ENCODE measurements at regions not wholly inside any gene's neighbourhood (a gene's known extent, or its start where the extent isn't known, plus 50 kb on each side); places are given as distances from the start of the nearest gene placed in this dataset.

DNA sequence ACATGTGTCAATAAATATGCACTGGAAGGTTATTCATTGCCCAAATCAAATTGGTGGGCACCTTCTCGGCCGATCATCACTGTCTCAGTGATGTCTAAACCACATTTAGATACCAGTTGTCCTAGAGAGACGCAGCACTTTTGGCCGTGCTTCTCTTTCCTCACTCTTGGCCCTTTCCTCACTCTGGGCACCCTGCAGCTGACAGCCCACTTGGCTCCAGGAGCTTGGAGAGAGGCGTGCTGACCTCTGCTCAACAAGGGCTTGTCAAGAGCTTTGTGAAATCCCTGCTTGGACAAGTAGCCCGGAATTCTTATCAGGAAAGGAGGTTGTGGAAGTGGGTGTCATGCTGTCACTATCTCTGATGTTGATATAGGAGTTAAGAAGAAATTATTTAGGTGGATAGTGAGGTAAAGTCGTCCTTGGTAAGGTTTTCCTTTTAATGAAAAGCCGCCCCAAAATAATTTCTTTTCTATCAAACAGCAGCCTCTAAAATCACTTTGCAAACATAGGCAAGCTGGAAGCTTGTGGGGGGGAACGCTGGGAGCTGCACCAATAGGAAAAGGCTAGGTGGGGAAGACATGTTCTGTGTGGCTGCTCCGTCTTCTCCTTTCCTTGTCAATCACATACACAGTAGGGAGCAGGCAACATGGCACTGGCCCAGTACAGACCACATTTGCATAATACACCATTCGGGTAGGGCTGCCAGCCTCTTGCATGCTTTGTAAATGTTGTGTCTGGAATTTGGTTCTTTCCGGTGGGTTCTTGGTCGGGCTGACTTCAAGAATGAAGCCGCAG is 126.8 kb upstream of the UBE3A start:
- no peak for FAIRE-seq
- DNase-seq (ENCODE audit: low spot score) = no peak

DNA sequence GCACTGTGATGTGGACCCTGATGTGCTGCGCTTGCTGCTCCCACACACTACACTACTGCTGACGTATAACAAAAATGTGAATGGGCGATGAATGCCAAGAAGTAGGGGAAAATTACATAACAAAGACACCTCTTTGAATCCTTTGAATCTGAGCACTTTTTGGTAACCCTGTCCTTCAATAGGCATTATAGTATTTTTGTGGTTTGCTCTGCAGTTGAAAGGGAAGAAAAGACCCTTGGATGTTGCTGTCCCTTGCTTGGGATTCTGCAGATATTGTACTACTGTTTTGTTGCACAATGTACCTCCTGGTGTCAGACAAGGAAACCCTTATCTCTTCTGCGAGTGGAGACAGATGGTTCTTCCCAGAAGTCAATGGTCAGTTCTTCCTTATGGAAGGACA is 124.8 kb upstream of the UBE3A start:
- FAIRE-seq (no peak), DNase-seq (ENCODE audit: low spot score) (no peak)

DNA sequence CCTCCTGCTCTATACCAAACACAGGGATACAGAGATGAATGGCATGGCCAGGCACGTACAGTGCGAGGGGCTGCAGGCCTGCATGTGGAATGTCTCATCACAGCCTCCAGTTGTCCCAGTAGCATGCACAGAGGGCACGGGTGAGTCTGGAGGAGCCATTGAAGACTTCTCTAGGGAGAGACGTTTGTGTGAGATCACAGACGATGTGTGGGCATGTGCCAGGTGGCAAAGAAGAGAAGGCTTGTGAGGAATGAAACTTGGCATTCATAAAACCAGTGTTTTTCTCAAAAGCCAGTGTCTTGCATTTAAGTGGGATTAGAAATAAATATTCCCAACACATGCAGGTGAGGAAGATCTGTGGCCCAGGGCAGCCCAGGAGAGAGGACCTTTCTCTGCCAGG is 119.1 kb upstream of the UBE3A start:
- FAIRE-seq (no peak), DNase-seq (ENCODE audit: low spot score) (no peak)

GRCh38 chr15:25556136-25556535 is 117.3 kb upstream of the UBE3A start:
- no peak for DNase-seq (ENCODE audit: low spot score)
- no peak for FAIRE-seq

DNA sequence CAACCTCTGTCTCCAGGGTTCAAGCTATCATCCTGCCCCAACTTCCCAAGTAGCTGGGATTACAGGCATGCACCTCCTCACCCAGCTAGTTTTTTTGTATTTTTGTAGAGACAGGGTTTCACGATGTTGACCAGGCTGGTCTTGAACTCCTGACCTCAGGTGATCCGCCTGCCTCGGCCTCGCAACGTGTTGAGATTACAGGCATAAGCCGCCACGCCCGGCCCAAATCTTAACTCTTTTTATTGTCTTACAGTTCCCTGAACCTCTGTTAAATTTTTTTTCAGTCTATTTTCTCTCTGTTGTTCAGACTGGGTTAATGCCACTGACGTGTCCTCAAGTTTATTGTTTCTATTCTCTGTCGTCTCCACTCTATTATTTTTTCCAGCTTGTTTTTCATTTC is 115.8 kb upstream of the UBE3A start:
- FAIRE-seq (no peak), DNase-seq (ENCODE audit: low spot score) (no peak)

- DNase-seq (ENCODE audit: low spot score) (no peak), FAIRE-seq (no peak)
Measured at GRCh38 chr15:25548600-25548999, 109.8 kb upstream of the UBE3A start.

GRCh38 chr15:25545889-25546288 is 107.1 kb upstream of the UBE3A start:
- DNase-seq (ENCODE audit: low spot score) = no peak
- FAIRE-seq = no peak

- peak; percentile 26 for DNase-seq (ENCODE audit: low spot score)
- FAIRE-seq = no peak
Measured at GRCh38 chr15:25545017-25545416, 106.2 kb upstream of the UBE3A start.

- DNase-seq (ENCODE audit: low spot score) (no peak), FAIRE-seq (no peak)
Measured at GRCh38 chr15:25544076-25544475, 105.3 kb upstream of the UBE3A start.

- FAIRE-seq = no peak
- no peak for DNase-seq (ENCODE audit: low spot score)
Measured at GRCh38 chr15:25543196-25543595, 104.4 kb upstream of the UBE3A start.

GRCh38 chr15:25541228-25541627 is 102.4 kb upstream of the UBE3A start:
- no peak for DNase-seq (ENCODE audit: low spot score)
- FAIRE-seq = no peak

DNA sequence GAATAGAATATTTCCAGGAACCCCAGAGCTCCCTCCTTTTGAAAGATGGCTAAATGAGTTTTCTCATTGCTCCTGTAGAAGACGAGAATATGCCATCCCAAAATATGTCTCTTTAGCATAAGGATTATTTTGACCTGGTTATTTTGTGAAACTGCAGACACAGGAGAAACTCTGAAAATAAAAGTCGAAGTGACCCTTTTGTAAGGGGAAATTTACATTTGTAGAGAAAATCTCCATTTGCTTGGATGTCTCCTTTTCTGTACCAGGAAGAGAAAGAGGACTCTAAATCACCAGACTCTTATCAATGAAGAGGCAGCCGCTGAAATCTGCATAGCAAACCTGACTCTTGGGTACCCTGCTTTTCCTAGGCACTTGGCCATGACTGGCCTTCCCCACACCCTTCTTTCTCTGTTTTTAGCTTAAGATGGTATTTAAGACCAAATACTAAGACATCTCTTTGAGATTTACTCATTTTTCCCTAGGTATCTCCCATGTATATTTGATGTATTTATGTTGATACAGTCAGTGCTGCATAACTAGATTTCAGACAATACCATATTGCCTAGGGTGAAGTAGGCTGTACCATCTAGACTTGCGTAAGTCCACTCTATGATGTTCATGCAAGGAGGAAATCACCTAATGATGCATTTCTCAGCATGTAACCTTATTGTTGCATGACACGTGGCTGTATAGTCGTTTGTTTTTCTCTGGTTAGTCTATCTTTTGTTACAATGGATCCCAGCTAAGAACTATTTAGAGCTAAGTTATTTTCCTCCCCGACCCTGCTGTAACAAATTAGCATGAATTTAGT is 98.2 kb upstream of the UBE3A start:
- no peak for DNase-seq (ENCODE audit: low spot score)
- FAIRE-seq = no peak

DNA sequence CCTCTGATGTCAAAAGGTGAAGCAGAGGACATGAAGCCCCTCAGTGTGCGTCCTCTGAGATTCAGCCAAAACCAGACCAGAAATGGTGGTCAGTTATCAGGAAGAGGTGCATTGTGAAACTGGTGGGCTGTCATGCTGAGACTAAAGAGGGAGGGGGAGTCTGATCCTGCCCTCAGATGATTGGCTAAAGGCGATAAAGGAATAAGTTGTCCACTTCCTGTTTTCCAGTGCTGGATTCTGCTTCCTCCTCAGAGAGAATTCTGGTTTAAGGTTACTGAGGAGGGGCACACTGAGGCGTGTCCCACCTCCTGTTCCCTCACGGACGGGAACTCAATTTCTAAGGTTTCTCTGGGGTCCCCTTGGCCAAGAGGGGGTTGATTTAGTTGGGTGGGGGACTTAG is 97.0 kb upstream of the UBE3A start:
- FAIRE-seq = no peak
- DNase-seq (ENCODE audit: low spot score) = no peak

- DNase-seq (ENCODE audit: low spot score) = no peak
Measured at GRCh38 chr15:25534293-25534692, 95.5 kb upstream of the UBE3A start.

DNA sequence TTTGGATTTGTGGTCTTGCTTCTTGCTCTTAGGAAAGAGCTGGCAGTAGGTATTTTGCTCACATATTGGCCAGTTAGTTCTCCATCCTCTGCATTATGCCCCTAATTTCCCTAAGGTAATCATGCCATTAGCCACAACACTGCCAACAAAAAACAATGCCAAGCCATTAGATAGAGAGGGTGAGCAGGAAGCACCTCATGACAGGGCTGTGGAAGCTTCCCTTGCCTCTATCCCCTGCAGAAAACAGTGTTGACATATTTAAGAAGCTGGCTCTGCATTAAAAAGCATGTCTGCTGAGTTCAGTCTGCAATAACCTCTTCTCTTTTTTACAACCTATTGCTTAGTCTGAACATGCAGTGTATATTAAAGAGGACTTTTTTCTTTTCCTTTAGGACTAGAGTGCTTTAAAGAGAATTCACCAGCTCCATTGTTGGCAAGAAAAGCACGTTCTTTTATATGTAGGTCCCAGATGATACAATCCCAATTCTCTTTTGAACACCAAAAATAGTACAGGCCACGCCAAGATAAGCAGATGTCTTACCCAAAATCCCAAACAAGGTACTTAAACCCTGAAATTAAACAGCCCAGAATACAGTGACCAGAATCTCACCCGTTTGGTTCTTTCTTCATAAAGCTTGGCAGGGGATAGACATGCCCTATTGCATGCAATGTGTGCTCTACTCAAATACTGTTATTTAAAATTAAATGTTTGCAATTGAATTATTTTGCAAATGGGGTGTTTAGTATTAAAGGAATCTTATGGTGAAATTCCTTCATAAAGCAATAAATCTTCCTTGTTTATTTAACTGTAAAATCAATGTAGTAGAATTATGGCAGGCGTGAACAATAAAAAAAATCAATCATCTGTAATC is 93.7 kb upstream of the UBE3A start:
- no peak for FAIRE-seq

More at GRCh38 chr15:25534293-25534692, 95.5 kb upstream of the UBE3A start:
- FAIRE-seq = no peak

GRCh38 chr15:25529774-25530173 is 91.0 kb upstream of the UBE3A start:
- DNase-seq (ENCODE audit: low spot score) = no peak
- FAIRE-seq = no peak

More for the DNA sequence above, 93.7 kb upstream of the UBE3A start:
- DNase-seq (ENCODE audit: low spot score) = no peak

GRCh38 chr15:25527118-25527517 is 88.3 kb upstream of the UBE3A start:
- no peak for FAIRE-seq
- DNase-seq (ENCODE audit: low spot score) = peak; percentile 13

DNA sequence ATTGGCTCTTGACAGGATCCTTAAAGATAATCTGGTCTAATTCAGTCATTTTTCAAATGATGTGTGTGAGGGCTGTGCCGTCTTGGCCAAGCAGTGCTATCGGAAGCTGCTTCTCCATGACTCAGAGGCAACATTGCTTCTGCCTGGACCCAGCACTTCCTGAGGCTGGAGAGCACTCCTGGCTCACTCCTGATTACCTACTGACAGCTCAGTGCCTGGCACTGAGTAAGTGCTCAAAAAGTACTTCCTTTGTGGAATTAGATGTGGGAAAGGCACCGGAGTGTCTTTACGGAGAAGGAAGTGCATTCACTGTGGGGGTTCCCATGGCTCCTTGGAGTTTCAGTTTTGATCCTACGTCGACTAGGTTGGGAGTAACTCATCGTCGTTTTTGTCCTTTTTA is 86.9 kb upstream of the UBE3A start:
- DNase-seq (ENCODE audit: low spot score) (no peak), FAIRE-seq (no peak)

DNA sequence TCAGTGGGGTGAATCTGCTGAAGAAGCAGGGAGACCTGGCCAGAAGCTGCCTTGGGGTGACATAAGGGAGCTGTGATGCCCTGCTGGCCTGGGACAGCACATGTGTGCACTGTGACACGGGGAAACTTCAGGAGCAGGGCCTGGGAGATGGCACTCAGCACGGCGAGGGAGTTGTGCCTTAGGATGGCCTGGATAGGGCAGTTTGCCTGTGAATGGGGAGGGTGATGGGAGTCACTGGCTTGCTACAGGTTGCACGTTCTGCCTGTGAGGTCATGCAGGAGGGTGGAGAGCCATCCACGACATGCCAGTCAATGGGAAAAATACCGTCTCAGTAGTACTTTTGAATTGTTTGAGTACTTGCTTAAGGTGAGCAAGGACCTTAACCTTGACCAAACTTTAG is 76.8 kb upstream of the UBE3A start:
- FAIRE-seq (no peak), DNase-seq (ENCODE audit: low spot score) (no peak)

GRCh38 chr15:25514522-25514921 is 75.7 kb upstream of the UBE3A start:
- FAIRE-seq (no peak), DNase-seq (ENCODE audit: low spot score) (no peak)

GRCh38 chr15:25512957-25513356 is 74.1 kb upstream of the UBE3A start:
- DNase-seq (ENCODE audit: low spot score) (no peak), FAIRE-seq (no peak)

- DNase-seq (ENCODE audit: low spot score) (no peak), FAIRE-seq (no peak)
Measured at GRCh38 chr15:25510146-25510545, 71.3 kb upstream of the UBE3A start.

Measured in RCC 7860 (cell line).